GM19043 (cell line): ENCODE measurements at regions not wholly inside any gene's neighbourhood (a gene's known extent, or its start where the extent isn't known, plus 50 kb on each side); places are given as distances from the start of the nearest gene placed in this dataset.
"Not testable (repeated sequence)": the region's sequence is repeated elsewhere in the genome, so short reads cannot be mapped to it uniquely, and the experiment has no call there.

Experiments used
- ATAC-seq: cut with Tn5 transposase; IDR thresholded peaks from one replicate; pipeline ENCODE4 v1.9.1; 2021; ENCODE audit warnings: low read depth; ENCODE audit not compliant: unreplicated experiment

- no peak for ATAC-seq
Measured at GRCh38 chr6:27679964-27680694, 207.2 kb upstream of the ZNF184 start.

DNA sequence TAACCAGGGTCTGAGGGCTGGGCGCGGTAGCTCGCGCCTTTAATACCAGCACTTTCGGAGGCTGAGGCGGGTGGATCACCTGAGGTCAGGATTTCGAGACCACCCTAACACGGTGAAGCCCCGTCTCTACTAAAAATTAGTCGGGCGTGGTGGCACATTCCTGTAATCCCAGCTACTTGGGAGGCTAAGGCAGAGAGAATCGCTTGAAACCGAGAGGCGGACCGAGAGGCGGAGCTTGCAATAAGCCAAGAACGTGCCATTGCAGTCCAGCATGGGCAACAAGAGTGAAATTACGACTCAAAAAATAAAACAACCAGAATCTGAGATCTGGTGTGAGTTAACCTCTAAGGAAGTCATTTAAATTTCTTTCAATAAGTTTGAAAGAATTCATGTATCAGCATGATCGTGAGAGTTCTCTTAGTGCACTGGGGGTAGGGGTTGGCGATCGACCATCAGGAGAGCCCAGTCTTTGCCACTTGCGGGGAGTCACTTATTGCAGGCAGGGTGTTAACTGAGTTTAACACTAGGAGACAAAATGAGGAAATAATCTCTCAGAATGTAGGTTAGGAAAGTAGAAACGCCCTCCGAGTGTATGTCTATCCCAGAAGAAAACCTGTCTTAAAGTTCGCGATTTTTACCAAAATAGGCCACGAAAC is 206.5 kb upstream of the ZNF184 start:
- ATAC-seq = no peak

DNA sequence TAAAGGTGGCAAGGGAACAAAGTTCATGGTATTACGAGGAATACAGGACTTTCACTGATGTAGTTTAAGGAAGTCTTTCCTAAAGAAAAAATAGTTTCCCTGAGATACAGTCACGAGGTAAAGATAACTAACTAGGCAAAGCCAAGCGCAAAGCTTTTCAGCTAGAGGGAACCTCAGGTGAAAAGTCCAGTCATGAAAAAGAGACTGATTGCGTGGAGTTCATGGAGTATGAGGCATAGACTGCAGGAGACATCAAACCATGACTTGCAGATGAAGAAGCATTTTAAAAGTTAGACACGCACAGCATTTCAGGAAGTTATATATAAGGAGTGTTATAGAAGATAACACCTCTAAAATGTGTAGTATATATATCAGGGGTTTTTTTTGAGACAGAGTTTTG is 205.6 kb upstream of the ZNF184 start:
- ATAC-seq = no peak

DNA sequence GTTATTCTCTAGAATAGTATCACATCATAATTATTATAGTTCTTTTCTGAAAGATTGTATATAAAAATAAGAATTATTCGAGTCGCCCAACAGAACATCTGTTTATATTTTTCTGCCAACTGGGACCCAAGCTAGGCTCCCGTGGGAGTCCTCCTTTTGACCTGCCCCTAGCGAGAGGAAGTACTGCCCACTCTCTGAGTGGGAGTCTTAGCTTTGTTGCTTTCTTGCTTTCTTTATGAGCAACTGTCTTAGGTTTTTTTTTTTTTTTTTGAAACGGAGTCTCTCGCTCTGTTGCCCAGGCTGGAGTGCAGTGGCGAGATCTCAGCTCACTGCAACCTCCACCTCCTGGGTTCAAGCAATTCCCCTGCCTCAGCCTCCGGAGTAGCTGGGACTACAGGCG is 202.0 kb upstream of the ZNF184 start:
- ATAC-seq = no peak

DNA sequence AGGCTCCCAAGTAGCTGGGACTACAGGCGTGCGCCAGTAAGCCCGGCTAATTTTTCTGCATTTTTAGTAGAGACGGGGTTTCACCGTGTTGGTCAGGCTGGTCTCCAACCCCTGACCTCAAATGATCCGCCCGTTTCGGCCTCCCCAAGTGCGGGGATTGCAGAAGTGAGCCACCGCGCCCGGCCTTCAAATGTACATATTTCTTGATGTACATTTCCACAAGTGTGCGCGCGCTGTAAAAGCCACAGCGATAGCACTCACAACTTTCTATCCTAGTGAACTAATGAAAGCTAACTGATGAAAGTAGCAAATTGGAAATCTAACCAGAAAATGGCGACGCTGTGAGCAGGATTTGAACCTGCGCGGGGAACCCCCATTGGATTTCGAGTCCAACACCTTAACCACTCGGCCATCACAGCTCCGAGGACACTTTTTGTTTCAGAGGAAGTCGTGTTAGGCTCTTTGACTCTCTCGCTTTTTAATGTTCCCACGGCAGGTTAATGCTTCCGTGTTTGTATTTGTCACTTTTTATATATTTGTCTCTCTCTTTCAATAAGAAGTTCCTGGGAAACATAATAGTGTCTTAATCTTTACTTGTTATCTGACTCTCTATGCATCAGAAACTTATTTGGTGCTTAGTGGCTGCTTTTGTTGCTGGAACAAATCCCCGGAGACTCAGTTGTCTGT is 199.4 kb upstream of the ZNF184 start:
- ATAC-seq = peak; percentile 69

DNA sequence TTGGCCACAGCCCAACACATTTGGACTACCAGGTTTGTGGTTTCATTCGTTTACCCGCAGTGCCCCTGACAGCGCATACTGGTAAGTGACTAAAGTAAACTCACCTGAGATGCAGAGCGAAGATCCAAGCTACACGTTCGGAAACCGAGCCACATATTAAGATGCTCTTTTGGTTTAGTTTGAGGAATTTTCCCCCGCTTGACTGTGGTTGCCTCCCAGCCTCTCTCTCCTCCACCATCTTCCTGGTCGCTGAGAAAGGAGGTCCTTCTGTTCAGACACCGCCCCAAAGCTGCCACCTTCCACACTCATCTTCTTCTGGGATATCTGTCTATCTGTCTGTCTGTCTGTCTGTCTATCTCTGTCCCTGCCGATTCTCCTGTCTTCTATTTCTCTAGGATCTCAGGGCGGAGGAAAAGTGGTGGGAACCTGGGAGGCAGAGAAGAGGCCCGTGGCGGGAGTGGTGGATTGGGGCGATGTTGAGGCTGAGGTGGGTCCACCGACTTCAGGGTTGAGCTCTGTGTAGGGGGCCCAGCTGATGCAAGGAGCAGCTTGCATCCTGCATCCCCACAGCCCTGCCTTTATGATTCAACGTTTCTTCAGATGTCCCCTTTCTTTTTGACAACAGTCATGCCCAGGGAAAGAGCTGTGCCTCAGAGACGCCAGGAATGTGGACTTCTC is 196.9 kb upstream of the ZNF184 start:
- ATAC-seq = no peak

DNA sequence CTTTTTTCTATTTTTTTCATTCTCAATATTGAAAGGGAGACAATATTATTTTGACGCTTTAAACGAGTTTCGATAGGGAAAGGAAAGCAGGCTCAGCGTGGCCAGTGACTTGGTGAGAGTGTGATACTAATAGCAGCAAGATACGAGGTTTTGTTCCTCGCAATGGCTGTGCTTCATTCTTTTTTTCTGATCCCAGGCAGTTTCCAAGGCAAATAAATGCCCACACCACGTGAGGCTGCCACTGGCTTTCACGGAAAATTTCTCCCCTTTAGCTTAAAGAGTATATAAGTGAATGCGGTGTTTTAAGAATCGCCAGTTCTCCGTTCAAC is 196.4 kb upstream of the ZNF184 start:
- no peak for ATAC-seq

DNA sequence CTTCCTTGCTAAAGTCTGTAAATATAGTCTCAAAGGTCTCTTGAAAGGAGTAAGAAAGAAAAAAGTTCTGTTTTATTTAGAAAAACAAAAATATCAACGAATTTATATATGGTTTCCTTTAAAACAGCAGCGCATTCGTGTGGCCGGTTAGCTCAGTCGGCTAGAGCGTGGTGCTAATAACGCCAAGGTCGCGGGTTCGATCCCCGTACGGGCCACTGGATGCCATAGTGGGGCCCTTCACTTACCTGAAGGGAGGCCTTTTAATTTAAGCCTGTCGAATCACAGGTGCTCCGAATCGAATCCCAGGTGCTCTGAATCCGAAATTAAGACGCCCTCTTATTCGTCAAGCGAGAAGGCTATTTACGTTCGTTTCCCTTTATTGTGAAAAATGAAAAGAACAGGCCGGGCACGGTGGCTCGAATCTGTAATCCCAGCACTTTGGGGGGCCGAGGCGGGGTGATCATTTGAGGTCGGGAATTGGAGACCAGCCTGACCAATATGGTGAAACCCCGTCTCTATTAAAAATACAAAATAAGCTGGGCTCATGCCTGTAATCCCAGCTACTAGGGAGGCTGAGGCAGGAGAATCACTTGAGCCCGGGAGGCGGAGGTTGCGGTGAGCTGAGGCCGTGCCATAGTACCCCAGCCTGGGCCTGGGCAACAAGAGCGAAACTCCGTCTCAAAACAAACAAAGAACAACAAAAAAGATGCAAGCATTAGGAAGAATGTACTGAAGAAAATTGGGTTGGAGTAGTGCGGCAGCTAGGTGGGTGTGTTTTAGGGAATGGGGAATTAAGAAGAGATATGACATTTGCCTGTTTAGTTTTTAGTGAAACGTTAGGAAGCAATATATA is 195.8 kb upstream of the ZNF184 start:
- no peak for ATAC-seq

DNA sequence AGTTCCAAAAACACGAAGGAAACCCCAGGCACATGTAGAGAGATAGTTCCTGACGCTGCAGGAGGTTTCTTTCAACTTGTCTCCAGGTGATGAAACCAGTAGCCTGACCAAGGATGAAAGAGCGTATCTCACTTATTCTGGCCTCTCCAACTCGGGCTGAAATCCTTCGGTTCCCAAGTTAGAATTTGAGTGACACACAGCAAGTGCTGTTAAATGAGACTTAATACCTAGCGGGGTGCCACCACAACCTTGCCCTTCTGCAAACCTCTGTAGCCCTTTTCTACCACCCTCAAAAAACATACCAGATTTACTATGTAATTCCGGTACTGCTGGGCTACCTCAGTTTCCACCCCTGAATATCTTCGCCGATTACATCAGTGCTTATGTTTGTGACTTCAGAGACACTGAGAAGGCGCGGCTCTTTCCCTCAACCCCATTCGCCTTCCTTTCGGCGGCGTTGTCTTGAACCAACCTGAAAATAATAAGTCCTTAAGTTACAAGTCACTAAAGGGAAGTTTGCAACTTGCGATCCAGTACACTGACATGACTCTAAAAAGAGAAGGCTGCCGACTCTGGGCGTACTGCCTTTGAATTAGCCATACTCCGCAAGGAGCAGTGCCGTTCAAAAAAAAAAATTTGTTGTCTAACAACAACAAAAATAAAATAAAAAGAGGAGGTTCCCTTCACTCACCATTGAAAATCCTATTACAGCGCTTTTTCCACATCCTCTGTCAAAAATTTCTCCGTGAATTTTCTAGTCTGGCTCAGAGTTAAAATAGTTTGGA is 194.9 kb upstream of the ZNF184 start:
- ATAC-seq = no peak

- no peak for ATAC-seq
Measured at GRCh38 chr6:27667016-27667656, 194.2 kb upstream of the ZNF184 start.

DNA sequence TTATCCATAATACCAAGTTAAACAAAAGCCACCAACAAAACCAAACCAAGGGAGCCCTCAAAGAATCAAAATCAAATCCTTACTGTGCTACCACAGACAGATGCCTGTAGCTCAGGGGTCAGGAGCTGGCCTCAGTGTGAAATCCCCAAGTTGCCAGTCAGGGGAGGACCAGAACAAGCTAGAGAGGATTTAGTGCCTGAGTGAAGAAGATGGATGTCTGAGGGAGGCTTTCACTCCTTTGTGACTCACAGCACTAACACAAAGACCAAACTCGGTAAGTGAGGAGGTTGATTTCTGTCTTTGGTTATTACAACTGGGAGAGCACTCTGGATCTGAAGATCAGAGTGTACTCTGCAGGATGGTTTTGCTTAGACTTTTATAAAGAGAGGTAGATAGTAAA is 189.9 kb upstream of the ZNF184 start:
- ATAC-seq = no peak

- not testable (repeated sequence) for ATAC-seq
Measured at GRCh38 chr6:27662212-27662611, 189.3 kb upstream of the ZNF184 start.

DNA sequence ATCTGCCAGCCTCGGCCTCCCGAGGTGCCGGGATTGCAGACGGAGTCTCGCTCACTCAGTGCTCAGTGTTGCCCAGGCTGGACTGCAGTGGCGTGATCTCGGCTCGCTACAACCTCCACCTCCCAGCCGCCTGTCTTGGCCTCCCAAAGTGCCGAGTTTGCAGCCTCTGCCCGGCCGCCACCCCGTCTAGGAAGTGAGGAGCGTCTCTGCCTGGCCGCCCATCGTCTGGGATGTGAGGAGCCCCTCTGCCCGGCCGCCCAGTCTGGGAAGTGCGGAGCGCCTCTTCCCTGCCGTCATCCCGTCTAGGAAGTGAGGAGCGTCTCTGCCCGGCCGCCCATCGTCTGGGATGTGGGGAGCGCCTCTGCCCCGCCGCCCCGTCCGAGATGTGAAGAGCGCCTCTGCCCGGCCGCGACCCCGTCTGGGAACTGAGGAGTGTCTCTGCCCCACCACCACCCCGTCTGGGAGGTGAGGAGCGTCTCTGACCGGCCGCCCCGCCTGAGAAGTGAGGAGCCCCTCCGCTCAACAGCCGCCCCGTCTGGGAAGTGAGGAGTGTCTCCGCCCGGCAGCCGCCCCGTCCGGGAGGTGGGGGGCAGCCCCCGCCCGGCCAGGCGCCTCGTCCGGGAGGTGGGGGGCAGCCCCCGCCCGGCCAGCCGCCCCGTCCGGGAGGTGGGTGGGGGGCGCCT is 180.4 kb upstream of the ZNF184 start:
- ATAC-seq = not testable (repeated sequence)

DNA sequence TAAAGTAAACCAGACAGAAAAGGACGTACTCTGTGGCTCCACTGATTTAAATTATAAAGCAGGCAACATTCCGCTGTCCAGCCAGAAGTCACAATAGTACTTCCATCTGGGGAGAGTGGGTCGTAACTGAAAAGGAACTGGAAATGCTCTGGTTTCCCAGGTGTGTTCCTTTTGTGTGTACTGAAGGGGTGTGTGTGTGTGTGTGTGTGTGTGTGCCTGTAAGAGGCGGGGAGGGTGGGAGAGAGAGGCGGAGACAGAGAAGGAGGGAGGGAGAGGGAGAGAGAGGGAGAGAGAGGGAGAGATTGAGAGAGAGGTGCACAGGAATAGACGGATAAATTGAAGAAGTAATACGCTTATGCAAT is 178.4 kb upstream of the ZNF184 start:
- no peak for ATAC-seq

- ATAC-seq = peak; percentile 61
Measured at GRCh38 chr6:27650620-27651370, 177.9 kb upstream of the ZNF184 start.

GRCh38 chr6:27644528-27644927 is 171.6 kb upstream of the ZNF184 start:
- ATAC-seq = no peak

- ATAC-seq = no peak
Measured at GRCh38 chr6:27642744-27643456, 170.0 kb upstream of the ZNF184 start.
